Trophoblast cell (in vitro differentiated cells and primary cell): ENCODE measurements at regions not wholly inside any gene's neighbourhood (a gene's known extent, or its start where the extent isn't known, plus 50 kb on each side); places are given as distances from the start of the nearest gene placed in this dataset.

Source experiments
- DNase-seq, 2 donors: peaks; one replicate each; pipeline ENCODE4 v3.0.0-alpha.2; 2016
- H2AFZ ChIP-seq: 2 replicates; pipeline ENCODE4 v1.6.1; 2013; ENCODE audit warnings: low read length, moderate library complexity, mild to moderate bottlenecking; ENCODE audit not compliant: insufficient read depth, poor library complexity
- H2AK5ac ChIP-seq: 2 replicates; pipeline ENCODE4 v1.6.1; 2013; ENCODE audit warnings: mild to moderate bottlenecking, low read length
- H2BK120ac ChIP-seq: 2 replicates; pipeline ENCODE4 v1.6.1; 2013; ENCODE audit warnings: low read length, mild to moderate bottlenecking, moderate library complexity; ENCODE audit not compliant: insufficient read depth, poor library complexity
- H2BK12ac ChIP-seq: 2 replicates; pipeline ENCODE4 v1.6.1; 2013; ENCODE audit warnings: mild to moderate bottlenecking, low read length, moderate library complexity
- H2BK5ac ChIP-seq: 2 replicates; pipeline ENCODE4 v1.6.1; 2013; ENCODE audit warnings: low read length, low read depth, moderate library complexity, mild to moderate bottlenecking; ENCODE audit not compliant: poor library complexity
- H3K14ac ChIP-seq: 2 replicates; pipeline ENCODE4 v1.6.1; 2013; ENCODE audit warnings: mild to moderate bottlenecking, low read length
- H3K18ac ChIP-seq: 2 replicates; pipeline ENCODE4 v1.6.1; 2013; ENCODE audit warnings: mild to moderate bottlenecking, low read length
- H3K23ac ChIP-seq: 2 replicates; pipeline ENCODE4 v1.6.1; 2013; ENCODE audit warnings: low read length
- H3K27ac ChIP-seq: 2 replicates; pipeline ENCODE4 v1.5.1; 2013; ENCODE audit warnings: low read depth, mild to moderate bottlenecking, inconsistent platforms, low read length, moderate library complexity
- H3K27me3 ChIP-seq: 2 replicates; pipeline ENCODE4 v1.6.1; 2013; ENCODE audit warnings: inconsistent platforms, mild to moderate bottlenecking, low read length, moderate library complexity; ENCODE audit not compliant: insufficient read depth
- H3K36me3 ChIP-seq, 2 experiments: 1 replicate in 1 of 2; 2 replicates in 1 of 2; pipeline ENCODE4 v1.6.1; 2013; ENCODE audit warnings: low read length in 2 of 2, mild to moderate bottlenecking in 2 of 2, moderate library complexity in 1 of 2; ENCODE audit not compliant: insufficient read depth in 2 of 2, control insufficient read depth in 1 of 2
- H3K4ac ChIP-seq: 2 replicates; pipeline ENCODE4 v1.6.1; 2013; ENCODE audit warnings: low read depth, mild to moderate bottlenecking, low read length, moderate library complexity
- H3K4me1 ChIP-seq, 2 experiments: 1 replicate in 1 of 2; 2 replicates in 1 of 2; pipeline ENCODE4 v1.6.1; 2013; ENCODE audit warnings: low read length in 2 of 2, mild to moderate bottlenecking in 2 of 2, moderate library complexity in 1 of 2; ENCODE audit not compliant: insufficient read depth in 2 of 2, control insufficient read depth in 1 of 2
- H3K4me2 ChIP-seq: 2 replicates; pipeline ENCODE4 v1.6.1; 2013; ENCODE audit warnings: inconsistent platforms, mild to moderate bottlenecking, low read length, moderate library complexity
- H3K4me3 ChIP-seq: 2 replicates; pipeline ENCODE4 v1.5.1; 2013; ENCODE audit warnings: mild to moderate bottlenecking, low read depth, low read length, inconsistent platforms
- H3K79me1 ChIP-seq: one replicate; pipeline ENCODE4 v1.6.1; 2013; ENCODE audit warnings: low read length
- H3K79me2 ChIP-seq: 2 replicates; pipeline ENCODE4 v1.6.1; 2013; ENCODE audit warnings: low read length, mild to moderate bottlenecking; ENCODE audit not compliant: control insufficient read depth, insufficient read depth, poor library complexity
- H3K9ac ChIP-seq: 2 replicates; pipeline ENCODE4 v1.6.1; 2013; ENCODE audit warnings: mild to moderate bottlenecking, low read length
- H3K9me3 ChIP-seq: 2 replicates; pipeline ENCODE4 v1.6.1; 2013; ENCODE audit warnings: low read depth, mild to moderate bottlenecking, control low read depth, inconsistent platforms, low read length; ENCODE audit not compliant: insufficient read depth
- H4K12ac ChIP-seq: 2 replicates; pipeline ENCODE4 v1.6.1; 2013; ENCODE audit warnings: low read depth, mild to moderate bottlenecking, low read length, moderate library complexity
- H4K8ac ChIP-seq: 2 replicates; pipeline ENCODE4 v1.6.1; 2013; ENCODE audit warnings: low read depth, mild to moderate bottlenecking, low read length, moderate library complexity
- H4K91ac ChIP-seq: one replicate; pipeline ENCODE4 v1.6.1; 2013; ENCODE audit warnings: low read depth, mild to moderate bottlenecking, low read length, moderate library complexity
- WGBS: extraction: QIAGEN DNeasy Blood & Tissue Kit; methylation state at CpG from one replicate; pipeline ENCODE4 v1.1.7; 2013; ENCODE audit warnings: missing lambda C conversion rate; ENCODE audit not compliant: insufficient read length, insufficient coverage; ENCODE audit errors: extremely low coverage; 5-methylcytosine and 5-hydroxymethylcytosine counted together

DNA sequence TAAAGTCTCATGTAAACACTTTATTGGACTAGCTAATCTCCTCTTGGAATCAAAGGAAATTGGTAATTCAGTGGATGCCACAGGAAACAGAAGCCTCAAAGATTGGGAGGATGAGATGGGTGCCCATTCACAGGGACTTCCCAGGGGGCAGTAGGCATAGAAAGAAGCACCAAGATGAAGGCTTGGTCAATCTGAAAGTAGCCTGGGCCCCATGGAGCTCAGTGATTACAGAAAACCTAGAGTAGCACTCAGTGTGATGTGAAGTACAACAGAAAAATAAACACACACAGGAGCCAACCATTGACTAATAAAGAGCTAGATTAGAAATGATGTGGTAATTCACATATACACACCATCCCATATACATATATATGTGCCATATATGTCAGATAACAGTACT, 560.6 kb downstream of the TBC1D4 start:
- Histone ChIP-seq H3K4ac (no peak overlapping the region), H4K8ac (no peak overlapping the region), H3K4me1 (no peaks in the 10 kb centered on the region), H3K14ac (no peak overlapping the region), H2AFZ (no peak overlapping the region), H3K27me3 (no peaks in the 10 kb centered on the region), H3K4me3 (no peak overlapping the region), H3K9me3 (no peaks in the 10 kb centered on the region), H3K27ac (no peak overlapping the region), H3K18ac (no peak overlapping the region), H3K79me2 (no peaks in the 10 kb centered on the region), H3K4me2 (no peak overlapping the region), H2BK12ac (no peak overlapping the region), H2AK5ac (no peak overlapping the region), H3K79me1 (no peaks in the 10 kb centered on the region), H2BK5ac (no peak overlapping the region), H3K9ac (no peak overlapping the region), H4K91ac (no peak overlapping the region), H3K36me3 (no peaks in the 10 kb centered on the region), H4K12ac (no peak overlapping the region), H3K23ac (no peak overlapping the region), H2BK120ac (no peak overlapping the region)
- no peak for DNase-seq

- no peak for DNase-seq
These were observed 561.0 kb downstream of the TBC1D4 start for GRCh38 chr13:74920920-74921319.

GRCh38 chr13:74920361-74920760, 561.6 kb downstream of the TBC1D4 start:
- Histone ChIP-seq H3K9me3 (no peaks in the 10 kb centered on the region), H2BK120ac (no peak overlapping the region), H3K27me3 (no peaks in the 10 kb centered on the region), H3K23ac (no peak overlapping the region), H4K91ac (no peak overlapping the region), H2AFZ (no peak overlapping the region), H3K27ac (no peak overlapping the region), H3K14ac (no peak overlapping the region), H3K4me1 (no peaks in the 10 kb centered on the region), H4K12ac (no peak overlapping the region), H3K36me3 (no peaks in the 10 kb centered on the region), H4K8ac (no peak overlapping the region), H2BK12ac (no peak overlapping the region), H2BK5ac (no peak overlapping the region), H3K4me2 (no peak overlapping the region), H3K9ac (no peak overlapping the region), H3K79me1 (no peaks in the 10 kb centered on the region), H3K4me3 (no peak overlapping the region), H3K4ac (no peak overlapping the region), H2AK5ac (no peak overlapping the region), H3K79me2 (no peaks in the 10 kb centered on the region), H3K18ac (no peak overlapping the region)
- no CpG with 5 or more reads among the region's 4 CpGs for WGBS
- no peak for DNase-seq

More at GRCh38 chr13:74920920-74921319, 561.0 kb downstream of the TBC1D4 start:
- H3K4me2 ChIP-seq = no peak overlapping the region
- H3K36me3 ChIP-seq = no peaks in the 10 kb centered on the region
- H3K79me2 ChIP-seq = no peaks in the 10 kb centered on the region
- H3K27me3 ChIP-seq = no peaks in the 10 kb centered on the region
- H4K8ac ChIP-seq = no peak overlapping the region
- H3K4me3 ChIP-seq = no peak overlapping the region
- no peak overlapping the region for H2AFZ ChIP-seq
- no peak overlapping the region for H3K27ac ChIP-seq
- no peaks in the 10 kb centered on the region for H3K9me3 ChIP-seq
- H2BK5ac ChIP-seq = no peak overlapping the region
- no peak overlapping the region for H4K91ac ChIP-seq
- H3K23ac ChIP-seq = no peak overlapping the region
- no peak overlapping the region for H3K4ac ChIP-seq
- no peak overlapping the region for H2AK5ac ChIP-seq
- no peak overlapping the region for H2BK12ac ChIP-seq
- H3K14ac ChIP-seq = no peak overlapping the region
- H3K4me1 ChIP-seq = no peaks in the 10 kb centered on the region
- no peak overlapping the region for H2BK120ac ChIP-seq
- no CpG with 5 or more reads among the region's 3 CpGs for WGBS
- no peak overlapping the region for H4K12ac ChIP-seq
- H3K9ac ChIP-seq = no peak overlapping the region
- H3K18ac ChIP-seq = no peak overlapping the region
- H3K79me1 ChIP-seq = no peaks in the 10 kb centered on the region

DNA sequence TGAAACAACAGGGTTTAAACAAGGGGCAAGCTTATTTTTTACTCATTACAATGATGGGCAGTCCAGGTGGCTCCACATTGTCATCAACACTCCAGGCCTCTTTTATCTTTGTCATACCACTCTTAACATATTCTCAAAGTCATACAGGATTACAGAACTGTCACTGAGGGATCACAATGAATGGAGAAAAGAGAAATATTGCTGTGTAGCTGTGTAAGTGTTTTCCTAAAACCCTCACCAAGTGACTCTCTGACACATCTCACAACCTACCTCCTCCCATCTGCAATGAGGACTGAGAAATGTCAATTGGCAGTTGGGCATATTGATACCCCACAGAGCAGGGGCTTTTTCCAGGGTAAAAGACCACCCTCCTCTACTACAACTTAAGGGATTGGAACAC, 562.1 kb downstream of the TBC1D4 start:
- no peak overlapping the region for H2BK12ac ChIP-seq
- H2BK120ac ChIP-seq = no peak overlapping the region
- no peak overlapping the region for H2BK5ac ChIP-seq
- no peaks in the 10 kb centered on the region for H3K9me3 ChIP-seq
- H4K8ac ChIP-seq = no peak overlapping the region
- H2AK5ac ChIP-seq = no peak overlapping the region
- H2AFZ ChIP-seq = no peak overlapping the region
- H3K14ac ChIP-seq = no peak overlapping the region
- no peaks in the 10 kb centered on the region for H3K79me2 ChIP-seq
- H3K23ac ChIP-seq = no peak overlapping the region
- no peak overlapping the region for H3K4me2 ChIP-seq
- no peak for DNase-seq
- H3K4ac ChIP-seq = no peak overlapping the region
- H3K4me1 ChIP-seq = no peaks in the 10 kb centered on the region
- no peak overlapping the region for H4K91ac ChIP-seq
- H3K36me3 ChIP-seq = no peaks in the 10 kb centered on the region
- H3K9ac ChIP-seq = no peak overlapping the region
- H4K12ac ChIP-seq = no peak overlapping the region
- H3K79me1 ChIP-seq = no peaks in the 10 kb centered on the region
- no peak overlapping the region for H3K27ac ChIP-seq
- no peak overlapping the region for H3K18ac ChIP-seq
- H3K27me3 ChIP-seq = no peaks in the 10 kb centered on the region
- no peak overlapping the region for H3K4me3 ChIP-seq

GRCh38 chr13:74912898-74913297, 569.1 kb downstream of the TBC1D4 start:
- H4K91ac ChIP-seq = no peak overlapping the region
- H2BK12ac ChIP-seq = no peak overlapping the region
- WGBS = no CpG with 5 or more reads among the region's 2 CpGs
- no peaks in the 10 kb centered on the region for H3K36me3 ChIP-seq
- H3K27me3 ChIP-seq = no peaks in the 10 kb centered on the region
- H3K14ac ChIP-seq = no peak overlapping the region
- no peak overlapping the region for H4K8ac ChIP-seq
- H3K23ac ChIP-seq = no peak overlapping the region
- H2AK5ac ChIP-seq = no peak overlapping the region
- H3K79me2 ChIP-seq = no peaks in the 10 kb centered on the region
- H3K9ac ChIP-seq = no peak overlapping the region
- H2BK5ac ChIP-seq = no peak overlapping the region
- no peaks in the 10 kb centered on the region for H3K79me1 ChIP-seq
- no peak overlapping the region for H3K27ac ChIP-seq
- H3K18ac ChIP-seq = no peak overlapping the region
- H3K9me3 ChIP-seq = no peaks in the 10 kb centered on the region
- H2BK120ac ChIP-seq = no peak overlapping the region
- no peak overlapping the region for H2AFZ ChIP-seq
- H4K12ac ChIP-seq = no peak overlapping the region
- no peak for DNase-seq
- no peak overlapping the region for H3K4ac ChIP-seq
- H3K4me2 ChIP-seq = no peak overlapping the region
- H3K4me3 ChIP-seq = no peak overlapping the region
- no peaks in the 10 kb centered on the region for H3K4me1 ChIP-seq
